Midbrain (tissue), 1 donor: ENCODE measurements at regions not wholly inside any gene's neighbourhood (a gene's known extent, or its start where the extent isn't known, plus 50 kb on each side); places are given as distances from the start of the nearest gene placed in this dataset.

Experiments
- DNase-seq: peaks from one replicate; lab custom pipeline; 2025; lab: John Stamatoyannopoulos, UW

DNA sequence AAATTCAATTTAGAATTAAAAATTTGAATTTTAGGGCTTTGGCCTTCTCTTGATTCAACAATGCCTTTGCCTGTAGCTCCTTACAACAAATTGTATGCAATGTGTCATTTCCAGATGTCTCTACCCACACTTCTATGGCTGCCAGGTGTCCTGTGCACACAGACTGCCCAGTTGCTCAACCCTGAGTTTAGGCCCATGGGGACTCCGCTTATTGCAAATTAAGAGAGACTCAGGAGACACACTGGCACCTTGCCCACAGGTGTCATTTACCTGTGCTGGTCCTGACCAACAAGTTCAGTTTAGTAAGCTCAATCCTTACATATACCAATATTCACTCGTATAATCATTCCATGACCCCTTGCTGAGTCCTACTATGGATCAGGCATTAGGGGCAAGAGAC lies 236.1 kb downstream of the OMA1 start:
- no peak for DNase-seq

DNA sequence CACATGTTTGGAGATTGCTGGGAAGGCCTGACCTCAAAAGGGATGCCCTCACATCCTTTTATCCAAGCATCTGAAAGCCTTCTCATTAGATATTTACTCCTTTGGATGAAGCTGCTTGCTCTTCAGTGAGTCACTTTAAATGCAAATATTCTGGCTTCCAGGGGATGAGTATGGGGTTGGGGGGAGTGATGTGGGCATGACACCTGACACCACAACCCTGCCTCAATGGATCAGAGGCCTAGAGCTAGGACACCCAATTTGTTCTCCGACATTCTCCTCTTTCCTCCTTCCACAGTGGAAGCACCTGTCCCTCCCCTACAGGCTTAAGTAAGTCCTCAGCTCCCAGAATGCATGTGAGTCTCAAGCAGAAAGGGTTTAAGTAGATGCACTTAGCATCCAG lies 238.3 kb downstream of the OMA1 start:
- no peak for DNase-seq

GRCh38 chr1:58307431-58307830 lies 239.1 kb downstream of the OMA1 start:
- no peak for DNase-seq

DNA sequence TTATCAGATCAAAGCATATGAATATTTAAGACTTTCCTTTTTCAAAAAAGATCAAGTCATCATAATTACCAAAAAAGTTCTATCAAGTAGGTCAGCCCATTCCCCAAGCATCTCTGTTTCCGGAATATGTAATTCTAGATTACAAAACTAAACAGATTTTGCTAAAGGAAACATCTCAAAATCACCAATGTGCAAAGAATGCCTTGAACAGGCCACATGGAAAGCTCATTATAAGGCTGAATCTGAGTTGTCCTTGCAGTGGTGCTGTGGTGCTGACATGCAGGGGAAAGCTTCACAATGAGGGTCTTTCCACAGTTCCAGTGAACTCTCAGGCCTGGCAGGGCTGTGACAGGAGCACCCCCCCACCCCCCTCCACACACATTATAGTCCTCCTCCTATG lies 240.9 kb downstream of the OMA1 start:
- no peak for DNase-seq

DNA sequence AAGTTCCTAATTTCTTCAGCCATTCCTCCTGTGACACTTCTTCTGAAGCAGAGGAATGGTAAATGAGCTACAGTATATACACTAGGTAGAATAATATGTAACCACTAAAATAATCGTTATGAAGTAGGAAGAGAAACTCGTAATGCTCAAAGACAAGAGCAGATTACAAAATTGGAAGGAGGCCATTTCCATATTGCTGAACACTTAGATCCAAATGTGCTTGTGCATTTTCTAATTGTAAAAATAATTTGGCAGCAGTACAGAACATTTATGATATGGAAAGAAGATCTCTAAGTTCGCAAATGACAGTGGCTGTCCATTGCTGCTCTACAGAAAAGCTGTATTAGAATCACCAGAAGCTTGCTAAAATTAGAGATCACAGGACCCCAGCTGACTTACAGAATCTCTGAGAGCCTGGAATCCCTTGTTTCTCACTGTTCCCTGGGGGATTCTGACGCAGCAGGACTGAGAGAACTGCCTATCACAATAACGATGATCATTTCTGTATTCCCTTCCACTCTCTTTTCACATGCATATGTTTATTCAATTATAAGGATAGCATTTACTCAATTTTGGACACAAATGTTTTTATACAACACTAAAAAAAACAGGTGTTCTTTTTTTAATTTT lies 242.1 kb downstream of the OMA1 start:
- DNase-seq = no peak

- no peak for DNase-seq
Observed at GRCh38 chr1:58303841-58304240, 242.7 kb downstream of the OMA1 start.

- no peak for DNase-seq
Observed at GRCh38 chr1:58293388-58293787, 253.1 kb downstream of the OMA1 start.

DNA sequence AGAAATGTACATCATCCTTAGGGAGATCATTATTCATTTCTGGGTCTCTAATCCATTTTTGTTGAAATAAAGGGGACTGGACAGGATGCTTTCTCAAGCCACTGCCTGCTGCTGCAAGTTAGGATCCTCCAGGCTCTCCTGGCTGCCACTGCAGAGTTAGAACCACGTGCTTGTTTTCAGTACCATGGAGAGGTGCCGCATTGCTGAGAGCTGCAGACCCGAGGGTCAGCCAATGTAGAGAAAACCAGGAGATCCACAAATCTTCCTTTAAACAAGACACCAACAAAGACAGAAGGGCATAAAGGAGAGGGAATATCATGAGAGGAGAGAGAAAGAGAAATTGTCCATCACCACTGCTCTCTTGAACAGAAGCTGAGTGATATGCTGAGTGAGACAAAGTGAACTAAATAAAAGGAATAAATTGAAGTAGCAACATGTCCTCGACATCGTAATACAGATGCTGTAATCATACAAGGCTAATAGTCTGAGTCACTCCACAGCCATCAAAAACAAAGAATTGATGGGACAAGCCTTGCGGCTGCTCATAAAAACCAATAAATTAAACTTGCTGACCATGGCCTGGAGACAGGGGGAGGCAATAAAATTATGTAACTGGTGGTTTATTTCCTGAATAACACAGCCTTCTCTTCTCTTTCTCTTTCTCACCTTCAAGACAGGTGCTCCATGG lies 255.7 kb downstream of the OMA1 start:
- peak; percentile 4 for DNase-seq

DNA sequence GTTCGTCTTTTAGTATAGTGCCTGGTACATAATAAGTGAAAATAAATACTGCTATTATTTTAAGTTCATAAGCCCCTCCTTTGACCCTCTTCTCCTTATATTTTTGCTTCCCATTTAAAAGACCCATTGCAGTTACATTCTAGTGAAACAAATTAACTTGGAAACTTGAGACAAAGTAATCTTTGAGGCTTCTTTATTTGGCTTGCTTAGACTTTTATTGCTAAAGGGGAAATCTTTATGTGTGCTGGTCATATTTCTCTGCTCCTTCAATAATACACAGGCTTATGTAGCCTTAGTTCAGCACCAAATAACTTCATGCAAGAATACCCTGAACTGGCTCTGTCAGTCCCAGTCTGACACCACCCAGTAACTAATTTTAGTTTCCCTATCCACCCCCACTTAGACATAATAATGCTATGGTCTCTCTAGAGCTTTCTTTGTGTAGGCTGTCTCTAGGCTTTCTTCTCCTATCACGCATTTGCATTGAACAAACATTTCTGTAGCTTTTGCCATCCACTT lies 257.8 kb downstream of the OMA1 start:
- no peak for DNase-seq

DNA sequence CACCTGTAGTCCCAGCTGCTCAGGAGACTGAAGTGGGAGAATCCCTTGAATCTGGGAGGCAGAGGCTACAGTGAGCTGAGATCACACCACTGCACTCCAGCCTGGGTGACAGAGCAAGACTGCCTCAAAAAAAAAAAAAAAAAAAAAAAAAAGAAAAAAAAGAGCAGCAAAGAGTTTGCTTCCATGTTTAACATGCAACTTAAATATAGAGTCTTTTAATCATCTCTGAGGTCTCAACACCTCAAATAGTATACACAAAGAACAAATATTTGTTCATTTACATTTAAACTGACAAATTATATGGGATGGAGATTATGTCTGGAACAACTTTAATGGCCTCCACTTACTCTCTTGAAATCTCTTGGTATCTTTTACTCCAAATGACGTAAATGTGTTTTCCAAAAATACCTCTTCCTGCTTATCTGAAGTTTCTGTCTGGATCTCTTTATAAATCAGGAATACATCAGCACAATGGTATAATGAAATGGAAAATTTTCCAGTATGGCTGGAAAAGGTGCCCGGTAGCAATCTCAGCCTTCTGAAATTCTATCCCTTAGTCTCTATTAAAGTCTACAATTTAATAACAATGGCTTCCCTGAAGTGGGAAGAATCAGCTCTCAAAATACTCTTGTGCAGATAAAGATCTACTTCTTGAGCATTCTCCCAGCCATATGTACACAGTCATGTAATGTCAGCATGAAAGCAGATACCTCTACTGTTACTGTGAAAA lies 258.5 kb downstream of the OMA1 start:
- DNase-seq = no peak

DNA sequence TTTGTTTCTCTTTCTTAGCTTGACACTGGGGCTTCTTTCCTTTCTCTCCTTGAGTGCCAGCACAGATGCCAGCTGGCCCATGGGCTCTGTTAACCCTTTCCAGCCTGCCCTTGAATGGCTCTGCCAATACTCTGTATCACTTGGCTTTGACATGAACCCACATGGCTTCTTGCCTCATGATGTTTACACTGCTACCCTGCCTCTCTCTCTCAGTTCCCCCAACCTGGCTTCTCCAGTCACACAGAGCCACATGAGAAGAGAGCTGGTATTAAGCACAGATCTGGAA lies 262.4 kb downstream of the OMA1 start:
- no peak for DNase-seq

DNA sequence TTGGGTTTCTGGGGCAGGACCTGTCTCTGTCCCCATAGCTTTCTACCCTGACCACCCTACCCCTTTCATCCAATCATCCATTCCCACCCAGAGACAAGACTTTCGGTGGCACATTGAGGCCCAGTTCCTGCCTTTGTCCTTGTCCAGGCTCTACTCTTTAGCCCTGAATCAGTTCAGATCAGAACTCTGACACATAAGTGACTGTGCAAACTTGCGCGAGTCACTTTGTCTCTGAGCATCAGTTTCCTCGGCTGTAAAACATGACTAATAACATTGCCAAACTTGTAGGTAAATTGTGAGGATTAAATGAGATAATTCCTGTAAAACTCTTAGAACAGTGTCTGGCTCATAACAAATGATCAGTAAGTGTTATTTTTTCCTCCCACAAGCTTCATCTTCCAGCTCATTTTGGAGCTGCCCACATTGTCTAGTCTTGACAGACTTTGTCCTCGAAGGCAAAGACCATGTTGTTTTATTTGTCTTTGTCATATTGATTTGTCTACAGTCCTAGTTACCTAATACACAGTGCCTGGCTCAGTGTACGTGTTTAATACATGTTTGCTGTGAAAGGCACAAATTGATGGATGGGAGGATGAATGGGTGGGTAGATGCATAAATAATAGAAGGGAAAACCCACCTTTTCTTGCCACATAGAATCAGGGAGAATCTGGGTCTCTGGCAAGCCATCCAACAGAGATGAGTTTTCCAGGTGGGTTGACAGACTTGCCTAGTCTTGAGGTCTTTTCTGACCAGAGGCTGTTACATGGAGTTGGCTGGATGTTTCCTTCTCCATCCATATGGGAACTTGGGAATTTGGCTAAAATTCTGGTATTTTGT lies 262.9 kb downstream of the OMA1 start:
- DNase-seq = no peak

- DNase-seq = no peak
Observed at GRCh38 chr1:58282623-58283387, 263.7 kb downstream of the OMA1 start.

- no peak for DNase-seq
Observed at GRCh38 chr1:58266242-58266641, 280.3 kb downstream of the OMA1 start.

DNA sequence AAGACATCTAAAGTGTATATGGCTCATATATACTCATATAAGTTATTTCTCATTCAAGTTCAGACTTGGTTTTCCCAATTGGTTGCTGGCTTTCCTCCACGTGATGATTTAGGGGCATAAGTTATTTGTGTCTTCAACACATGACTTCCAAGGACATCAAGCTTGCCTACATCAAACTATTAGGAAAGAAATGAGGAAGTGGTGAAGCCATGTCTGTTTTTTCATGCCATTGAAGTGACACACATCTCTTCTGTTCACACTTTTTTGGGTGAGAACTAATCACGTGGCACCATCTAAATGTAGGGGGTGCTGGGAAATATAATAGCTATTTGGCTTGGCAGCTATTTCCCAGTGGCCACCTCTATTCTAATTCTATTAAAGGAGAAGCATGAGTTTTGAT lies 282.1 kb downstream of the OMA1 start:
- DNase-seq = no peak

DNA sequence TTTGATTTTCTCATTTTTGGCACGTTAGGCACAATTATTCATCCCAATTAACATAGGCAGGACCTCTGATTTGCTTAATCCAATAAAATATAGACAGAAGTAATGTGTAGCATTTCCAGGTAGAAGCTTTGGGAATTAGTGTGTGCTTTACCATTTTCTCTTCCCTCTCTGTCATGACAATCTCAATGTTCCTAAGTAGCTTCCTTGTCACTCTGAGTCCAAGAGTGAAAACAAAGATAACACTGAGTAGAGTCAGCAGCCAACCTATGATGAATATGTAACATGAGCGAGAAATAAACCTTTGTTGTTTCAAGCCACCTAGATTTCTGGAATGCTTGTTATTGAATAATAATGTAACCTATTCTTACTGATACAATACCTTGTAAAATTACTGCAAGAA lies 283.8 kb downstream of the OMA1 start:
- DNase-seq = no peak

GRCh38 chr1:58258082-58258481 lies 288.4 kb downstream of the OMA1 start:
- no peak for DNase-seq

DNA sequence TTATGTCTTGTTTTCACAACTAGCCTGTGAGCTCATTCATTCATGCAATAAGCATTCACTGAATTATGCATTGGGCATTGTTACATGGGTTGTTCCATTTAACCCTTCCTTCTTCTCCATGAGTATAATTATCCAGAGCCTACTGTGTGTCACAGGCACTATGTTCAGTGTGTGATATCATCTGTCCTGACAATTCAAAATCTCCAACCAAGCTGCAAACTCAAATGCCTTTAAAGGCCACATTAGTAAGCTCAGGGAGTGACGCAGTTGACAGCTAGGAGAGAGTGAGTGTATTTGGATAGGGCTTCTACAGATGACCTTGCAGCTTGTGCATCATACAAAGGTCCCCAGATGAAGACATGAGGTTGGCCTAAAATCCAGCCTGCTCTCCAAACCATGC lies 289.5 kb downstream of the OMA1 start:
- no peak for DNase-seq

- DNase-seq = no peak
Observed at GRCh38 chr1:58256546-58256945, 290.0 kb downstream of the OMA1 start.

DNA sequence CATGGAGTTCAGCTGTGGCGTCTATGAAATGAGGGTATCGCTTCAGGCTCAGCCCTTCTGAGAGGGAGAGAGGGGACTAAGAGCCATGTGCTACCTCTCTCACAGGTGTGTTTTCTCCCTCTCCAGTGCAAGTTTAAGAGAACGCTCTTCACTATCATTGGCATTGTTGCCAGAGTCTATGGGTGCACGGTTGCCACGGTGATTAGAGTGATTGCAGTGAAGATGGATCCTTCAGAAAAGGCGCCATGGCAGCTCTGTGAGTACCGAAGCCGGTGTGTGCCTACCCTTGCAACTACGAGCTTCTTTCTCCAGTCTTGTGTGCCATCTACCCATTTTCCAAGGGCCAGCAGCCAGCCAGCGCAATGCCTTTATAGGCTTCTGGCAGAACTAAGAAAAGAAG lies 290.5 kb downstream of the OMA1 start:
- DNase-seq = no peak

DNA sequence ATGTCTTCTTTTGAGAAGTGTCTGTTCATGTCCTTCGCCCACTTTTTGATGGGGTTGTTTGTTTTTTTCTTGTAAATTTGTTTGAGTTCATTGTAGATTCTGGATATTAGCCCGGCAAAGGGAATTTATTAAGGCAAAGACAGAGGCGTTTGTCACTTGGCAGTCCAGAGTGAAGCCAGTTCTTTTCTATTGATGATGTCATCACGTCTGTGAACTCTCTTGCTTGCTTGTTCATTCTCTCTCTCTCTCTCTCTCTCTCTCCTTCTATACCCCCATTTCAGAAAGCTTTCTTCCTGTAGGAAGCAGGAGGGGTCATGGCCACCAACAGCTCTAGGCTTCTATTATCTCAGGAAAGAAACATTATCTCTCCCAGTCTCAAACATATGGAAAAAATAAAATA lies 291.3 kb downstream of the OMA1 start:
- DNase-seq = no peak
